Erythroblast (primary cell): ENCODE measurements at regions not wholly inside any gene's neighbourhood (a gene's known extent, or its start where the extent isn't known, plus 50 kb on each side); places are given as distances from the start of the nearest gene placed in this dataset.

Source experiments
- GATA1 ChIP-seq: IDR thresholded peaks from 2 replicates; pipeline ENCODE4 v1.6.1; 2011; ENCODE audit warnings: low read depth, mild to moderate bottlenecking, control low read depth, low read length, moderate library complexity
- POLR2A ChIP-seq: IDR thresholded peaks from 2 replicates; pipeline ENCODE4 v1.6.1; 2011; ENCODE audit warnings: mild to moderate bottlenecking, low read length

DNA sequence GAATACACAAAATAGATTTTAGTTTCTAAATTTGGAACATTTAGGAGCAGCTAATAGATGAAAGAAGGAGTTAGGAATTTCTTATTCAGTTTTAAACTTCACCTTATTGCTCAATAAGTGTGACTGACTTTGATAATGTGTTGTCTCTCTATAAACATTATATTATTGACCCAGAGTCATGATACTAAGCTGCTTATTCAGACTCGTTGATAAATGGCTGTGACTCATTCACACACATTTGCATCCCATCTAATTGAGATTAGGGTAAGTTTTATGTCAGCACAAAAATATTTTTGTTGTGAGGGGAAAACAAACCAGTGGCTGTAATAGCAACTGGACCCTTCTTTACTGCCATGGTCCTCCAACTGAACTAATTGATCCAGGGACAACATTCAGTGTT lies 137.6 kb downstream of the GOLIM4 start:
- TF ChIP-seq POLR2A: no peak
- TF ChIP-seq GATA1: no peak
